ENCODE measurements at regions not wholly inside any gene's neighbourhood (a gene's known extent, or its start where the extent isn't known, plus 50 kb on each side); places are given as distances from the start of the nearest gene placed in this dataset.
A peak's percentile ranks its signal among the peaks of the same experiment; 100 is the strongest.

GRCh38 chr7:36790311-36790787, 66.1 kb upstream of the AOAH start:
- Histone ChIP-seq H3K27me3 (no peaks in the 10 kb centered on the region), H3K4me1 (no peaks in the 10 kb centered on the region), H3K27ac (no peak overlapping the region), H3K36me3 (no peaks in the 10 kb centered on the region), H3K4me3 (replicated peaks in 1 of 3) (no peak overlapping the region), H3K9me3 (no peaks in the 10 kb centered on the region)
- TF ChIP-seq POLR2A (IDR thresholded peaks at IDR 0.05) = no peak
- WGBS, 2 donors = 77% methylated on average over 10 of the region's 10 CpGs
- no peak for DNase-seq
- intact Hi-C loops (cut with DNase I) = no loop called here

GRCh38 chr7:36788825-36789470, 64.7 kb upstream of the AOAH start:
- intact Hi-C loops (cut with DNase I) = no loop called here

GRCh38 chr7:36787933-36788378, 63.7 kb upstream of the AOAH start:
- no peak for DNase-seq
- no peak overlapping the region for H3K27ac ChIP-seq
- no peaks in the 10 kb centered on the region for H3K27me3 ChIP-seq
- no peaks in the 10 kb centered on the region for H3K9me3 ChIP-seq
- no peaks in the 10 kb centered on the region for H3K36me3 ChIP-seq
- WGBS, 2 donors = 100% methylated on average over 1 of the region's 1 CpG
- no peaks in the 10 kb centered on the region for H3K4me1 ChIP-seq
- H3K4me3 ChIP-seq (replicated peaks in 1 of 3) = no peak overlapping the region
- no peak for TF ChIP-seq POLR2A (IDR thresholded peaks at IDR 0.05)
- no peak for TF ChIP-seq CTCF (IDR thresholded peaks at IDR 0.05)
- intact Hi-C loops (cut with DNase I) = no loop called here

More at GRCh38 chr7:36788825-36789470, 64.7 kb upstream of the AOAH start:
- no peak for TF ChIP-seq CTCF (IDR thresholded peaks at IDR 0.05)
- no peak for TF ChIP-seq POLR2A (IDR thresholded peaks at IDR 0.05)
- no peak for DNase-seq
- Histone ChIP-seq H3K9me3 (no peaks in the 10 kb centered on the region), H3K4me1 (no peaks in the 10 kb centered on the region), H3K36me3 (no peaks in the 10 kb centered on the region), H3K27ac (no peak overlapping the region), H3K4me3 (replicated peaks in 1 of 3) (no peak overlapping the region), H3K27me3 (no peaks in the 10 kb centered on the region)
- WGBS, 2 donors = 88 to 92% methylated on average over 8 of the region's 8 CpGs

GRCh38 chr7:36784991-36785940, 61.0 kb upstream of the AOAH start:
- Histone ChIP-seq H3K27ac (no peak overlapping the region), H3K4me3 (replicated peaks in 1 of 3) (no peak overlapping the region), H3K27me3 (no peaks in the 10 kb centered on the region), H3K9me3 (no peaks in the 10 kb centered on the region), H3K4me1 (no peaks in the 10 kb centered on the region), H3K36me3 (no peaks in the 10 kb centered on the region)
- intact Hi-C loops (cut with DNase I) = no loop called here
- DNase-seq = peak; percentile 23 to 25
- no peak for TF ChIP-seq POLR2A (IDR thresholded peaks at IDR 0.05)
- TF ChIP-seq CTCF (IDR thresholded peaks at IDR 0.05) = no peak
- WGBS, 2 donors = 73 to 77% methylated on average over 13 of the region's 13 CpGs

- Histone ChIP-seq H3K36me3 (no peaks in the 10 kb centered on the region), H3K27ac (no peak overlapping the region), H3K4me1 (no peaks in the 10 kb centered on the region), H3K27me3 (no peaks in the 10 kb centered on the region), H3K4me3 (replicated peaks in 1 of 3) (no peak overlapping the region), H3K9me3 (no peaks in the 10 kb centered on the region)
- 80 to 84% methylated on average over 5 of the region's 5 CpGs for WGBS, 2 donors
- no peak for DNase-seq
- TF ChIP-seq POLR2A (IDR thresholded peaks at IDR 0.05) (no peak), CTCF (IDR thresholded peaks at IDR 0.05) (no peak)
- intact Hi-C loops (cut with DNase I) = no loop called here
Observed at GRCh38 chr7:36781011-36781738, 56.9 kb upstream of the AOAH start.

Data from thyroid gland (tissue), 4 donors.